Mononuclear cell (primary cell): ENCODE measurements at regions not wholly inside any gene's neighbourhood (a gene's known extent, or its start where the extent isn't known, plus 50 kb on each side); places are given as distances from the start of the nearest gene placed in this dataset.

ENCODE experiments used
- H3K27me3 ChIP-seq: 2 replicates; pipeline ENCODE4 v1.6.0; 2011; ENCODE audit warnings: low read length, control low read depth; ENCODE audit not compliant: insufficient read depth
- H3K4me1 ChIP-seq: 2 replicates; pipeline ENCODE4 v1.5.1; 2011; ENCODE audit warnings: mild to moderate bottlenecking, low read length, control low read depth; ENCODE audit not compliant: insufficient read depth
- H3K4me3 ChIP-seq: 2 replicates; pipeline ENCODE4 v1.5.1; 2011; ENCODE audit warnings: mild to moderate bottlenecking, low read length, moderate library complexity
- H3K9me3 ChIP-seq: 2 replicates; pipeline ENCODE4 v1.5.1; 2011; ENCODE audit warnings: low read depth, mild to moderate bottlenecking, control low read depth, low read length

DNA sequence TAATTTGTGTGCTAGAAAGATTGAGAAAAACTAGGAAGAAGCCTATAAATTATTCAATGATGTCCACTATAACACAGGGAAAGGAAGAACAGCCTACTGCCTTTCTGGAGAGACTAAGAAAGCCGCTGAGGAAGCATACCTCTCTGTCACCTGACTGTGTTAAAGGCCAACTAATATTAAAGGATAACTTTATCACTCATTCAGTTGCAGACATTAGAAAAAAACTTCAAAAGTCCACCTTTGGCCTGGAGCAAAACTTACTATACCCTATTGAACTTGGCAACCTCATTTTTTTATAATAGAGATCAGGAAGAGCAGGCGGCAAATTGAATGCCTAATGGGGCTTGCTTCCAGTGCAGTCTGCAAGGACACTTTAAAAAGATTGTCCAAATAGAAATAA, 309.5 kb upstream of the HSFY2 start:
- Histone ChIP-seq H3K4me3 (no peak overlapping the region), H3K9me3 (no peaks in the 10 kb centered on the region), H3K4me1 (no peaks in the 10 kb centered on the region), H3K27me3 (no peaks in the 10 kb centered on the region)

DNA sequence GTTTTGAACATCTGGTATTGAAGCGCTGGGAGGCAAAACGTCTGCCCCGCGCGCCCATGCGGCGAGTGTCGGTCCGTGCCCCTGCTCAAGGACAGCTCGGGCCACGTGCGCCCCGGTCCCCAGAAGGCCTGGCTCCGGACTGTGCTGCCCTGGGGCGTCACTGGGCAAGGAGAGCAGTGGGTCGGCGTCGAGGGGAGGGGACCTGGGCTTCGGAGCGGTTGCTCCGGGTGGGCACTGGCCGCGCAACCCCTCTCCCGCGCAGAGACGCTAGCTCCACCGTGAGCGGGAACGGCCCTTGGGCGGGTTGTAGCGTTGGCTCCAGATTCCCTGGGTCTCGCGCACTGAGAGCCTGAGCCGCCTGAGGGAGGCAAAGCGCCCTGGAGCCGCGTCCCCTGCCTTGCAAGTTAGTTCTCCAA, 304.2 kb upstream of the HSFY2 start:
- peak overlapping the region; percentile 44 for H3K4me3 ChIP-seq
- no peaks in the 10 kb centered on the region for H3K9me3 ChIP-seq
- no peaks in the 10 kb centered on the region for H3K27me3 ChIP-seq
- peaks cover 3% of the 10 kb centered on the region for H3K4me1 ChIP-seq

DNA sequence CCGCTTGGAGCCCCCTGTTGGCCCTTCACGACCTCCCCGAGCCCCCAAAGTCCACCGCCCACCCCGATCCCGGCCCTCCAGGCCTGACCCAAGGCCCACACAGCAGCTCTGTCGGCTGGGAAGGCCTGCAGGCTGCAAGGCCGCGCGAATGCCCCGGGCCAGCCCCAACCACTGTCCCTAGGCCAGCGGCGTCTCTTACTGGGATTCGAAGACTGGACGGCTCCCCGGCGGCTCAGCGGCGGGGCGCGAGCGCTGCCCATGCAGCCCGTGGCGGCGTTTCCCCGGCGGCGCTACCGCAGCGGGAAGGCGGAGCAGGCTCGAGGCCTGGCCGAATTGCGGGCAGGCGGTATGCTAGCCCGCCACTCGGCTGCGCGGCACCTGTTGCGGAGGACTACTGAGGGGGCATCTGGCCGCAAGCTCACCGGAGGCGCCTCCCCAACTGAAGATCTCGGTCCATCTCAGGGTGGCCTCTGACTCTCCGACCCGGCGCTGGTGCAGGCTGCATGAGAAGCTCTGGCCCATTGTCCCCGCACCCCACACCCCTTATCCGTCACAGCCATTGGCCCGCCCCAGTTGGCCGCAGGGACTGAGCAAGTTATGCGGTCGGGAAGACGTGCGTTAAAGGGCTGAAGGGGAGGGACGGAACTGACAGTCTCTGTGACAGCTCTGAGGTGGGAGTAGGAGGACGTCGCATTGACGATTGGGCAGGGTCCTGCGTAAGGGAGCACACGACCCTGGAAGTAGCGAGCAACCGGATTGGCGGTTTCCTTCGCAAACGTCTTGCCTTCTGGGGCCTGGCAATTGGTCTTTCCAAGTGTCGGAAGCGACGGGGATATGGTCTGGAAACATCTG, 303.5 kb upstream of the HSFY2 start:
- Histone ChIP-seq H3K4me1 (peaks cover 3% of the 10 kb centered on the region), H3K4me3 (peak overlapping the region; percentile 44), H3K9me3 (no peaks in the 10 kb centered on the region), H3K27me3 (no peaks in the 10 kb centered on the region)

DNA sequence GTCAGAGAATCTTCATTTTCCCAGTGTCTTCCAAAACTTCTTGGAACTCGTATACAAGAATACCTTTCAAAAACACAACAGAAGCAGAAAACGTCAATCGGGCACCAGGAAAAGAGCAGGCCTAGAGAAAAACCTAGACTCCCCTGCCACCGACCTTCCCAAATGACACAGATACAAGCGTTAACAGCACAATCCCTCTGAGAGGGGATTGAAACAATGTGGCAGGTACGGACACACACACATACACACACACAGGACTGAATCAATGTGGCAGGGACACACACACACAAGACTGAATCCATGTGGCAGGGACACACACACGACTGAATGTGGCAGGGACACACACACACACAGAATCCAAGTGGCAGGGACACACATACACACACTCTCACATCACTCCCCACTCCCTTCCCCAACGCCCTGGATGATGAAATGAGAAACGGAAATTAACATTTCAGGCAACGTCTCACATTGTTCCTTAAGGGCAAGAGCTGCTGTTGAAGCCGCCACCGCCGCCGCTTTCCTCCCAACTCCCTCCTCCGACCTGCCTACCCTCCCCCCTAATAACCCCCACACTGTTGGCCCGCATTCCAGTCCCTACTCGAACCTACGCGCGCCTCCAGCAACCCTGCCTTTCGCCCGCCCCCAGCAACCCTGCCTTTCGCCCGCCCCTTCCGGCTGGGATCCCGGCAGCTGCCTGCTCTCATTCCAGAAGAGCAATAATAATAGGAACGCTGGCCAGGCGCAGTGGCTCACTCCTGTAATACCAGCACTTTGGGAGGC, 302.1 kb upstream of the HSFY2 start:
- Histone ChIP-seq H3K27me3 (no peaks in the 10 kb centered on the region), H3K4me1 (peaks cover 3% of the 10 kb centered on the region), H3K9me3 (no peaks in the 10 kb centered on the region), H3K4me3 (peak overlapping the region; percentile 45)

- H3K27me3 ChIP-seq = no peaks in the 10 kb centered on the region
- no peak overlapping the region for H3K4me3 ChIP-seq
- no peaks in the 10 kb centered on the region for H3K9me3 ChIP-seq
- H3K4me1 ChIP-seq = no peaks in the 10 kb centered on the region
Measured at GRCh38 chrY:19067435-19067834, 293.9 kb upstream of the HSFY2 start.

DNA sequence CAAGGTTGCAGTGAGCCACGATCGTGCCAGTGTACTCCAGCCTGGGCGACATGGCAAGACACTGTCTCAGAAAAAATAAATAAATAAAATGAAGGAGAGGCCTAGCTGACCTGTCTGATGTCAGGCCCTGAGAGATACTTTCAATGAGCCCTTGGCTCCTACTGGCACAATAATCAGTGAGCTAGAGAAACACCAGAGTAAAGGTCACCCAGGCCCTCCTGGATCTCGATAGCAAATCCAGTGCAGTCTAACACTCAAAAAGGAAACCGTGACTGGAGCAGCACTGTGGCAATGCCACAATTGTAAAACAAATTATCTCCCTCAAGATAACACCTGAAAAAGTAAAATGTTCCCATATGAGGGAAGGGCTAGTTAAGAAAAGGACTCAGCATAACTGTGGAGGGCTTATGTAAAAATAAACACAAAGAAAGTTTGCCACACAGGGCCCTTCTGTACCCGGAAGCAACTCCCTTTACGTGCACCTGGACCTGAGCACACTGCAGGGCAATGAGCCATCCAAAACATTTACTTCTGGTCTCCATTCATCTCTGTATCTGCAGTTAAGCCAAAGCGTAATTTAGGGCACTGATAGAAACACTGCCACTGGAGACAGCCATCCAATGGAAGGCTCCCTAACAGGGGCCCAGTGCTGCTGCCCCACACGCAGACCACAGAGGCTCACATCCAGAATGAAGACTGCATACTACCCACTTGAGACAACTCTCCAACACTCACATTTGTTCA, 293.1 kb upstream of the HSFY2 start:
- H3K9me3 ChIP-seq = no peaks in the 10 kb centered on the region
- H3K4me3 ChIP-seq = no peak overlapping the region
- H3K4me1 ChIP-seq = no peaks in the 10 kb centered on the region
- no peaks in the 10 kb centered on the region for H3K27me3 ChIP-seq

DNA sequence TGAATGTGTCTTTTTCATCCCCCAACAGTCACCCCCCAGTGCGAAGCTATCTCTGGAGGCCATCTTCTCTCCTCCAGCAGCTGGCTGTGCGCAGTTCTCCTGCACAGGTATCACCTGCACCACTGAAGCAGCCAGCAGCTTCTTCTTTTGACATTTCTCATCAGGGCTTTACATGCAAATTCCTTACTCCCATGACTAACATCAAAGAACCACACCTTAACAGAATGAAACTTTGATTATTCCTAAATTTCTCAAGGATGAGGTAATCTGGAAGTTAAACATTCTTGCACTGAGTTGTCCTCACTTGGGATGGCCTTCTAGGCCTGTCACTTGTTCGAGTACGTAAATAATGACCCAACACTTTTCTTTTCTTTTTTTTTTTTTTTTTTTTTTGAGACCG, 291.6 kb upstream of the HSFY2 start:
- Histone ChIP-seq H3K4me1 (no peaks in the 10 kb centered on the region), H3K27me3 (no peaks in the 10 kb centered on the region), H3K4me3 (no peak overlapping the region), H3K9me3 (no peaks in the 10 kb centered on the region)

GRCh38 chrY:19059733-19060132, 286.2 kb upstream of the HSFY2 start:
- no peaks in the 10 kb centered on the region for H3K27me3 ChIP-seq
- H3K9me3 ChIP-seq = no peaks in the 10 kb centered on the region
- H3K4me3 ChIP-seq = no peak overlapping the region
- H3K4me1 ChIP-seq = no peaks in the 10 kb centered on the region

GRCh38 chrY:19058831-19059370, 285.4 kb upstream of the HSFY2 start:
- Histone ChIP-seq H3K27me3 (no peaks in the 10 kb centered on the region), H3K9me3 (no peaks in the 10 kb centered on the region), H3K4me1 (no peaks in the 10 kb centered on the region), H3K4me3 (no peak overlapping the region)

DNA sequence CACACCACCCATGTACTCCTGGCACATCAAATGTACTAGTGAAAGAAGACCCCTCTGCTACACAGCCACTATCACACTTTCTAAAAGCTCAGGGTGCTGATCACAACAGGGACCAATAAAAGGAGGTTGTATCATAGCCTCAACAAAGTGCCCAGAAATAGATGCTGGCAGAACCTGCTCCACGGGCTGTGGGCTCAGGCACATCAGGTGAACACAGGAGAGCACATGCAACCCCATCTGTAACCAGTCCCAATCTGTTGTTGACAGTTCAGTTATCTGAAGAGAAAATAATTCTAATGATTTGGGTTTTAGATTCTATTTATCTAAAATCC, 282.6 kb upstream of the HSFY2 start:
- no peaks in the 10 kb centered on the region for H3K4me1 ChIP-seq
- no peaks in the 10 kb centered on the region for H3K27me3 ChIP-seq
- no peak overlapping the region for H3K4me3 ChIP-seq
- no peaks in the 10 kb centered on the region for H3K9me3 ChIP-seq

GRCh38 chrY:19055232-19056137, 281.9 kb upstream of the HSFY2 start:
- H3K9me3 ChIP-seq = no peaks in the 10 kb centered on the region
- H3K4me3 ChIP-seq = no peak overlapping the region
- no peaks in the 10 kb centered on the region for H3K4me1 ChIP-seq
- H3K27me3 ChIP-seq = no peaks in the 10 kb centered on the region

GRCh38 chrY:19053806-19054205, 280.3 kb upstream of the HSFY2 start:
- H3K4me1 ChIP-seq = no peaks in the 10 kb centered on the region
- H3K9me3 ChIP-seq = no peaks in the 10 kb centered on the region
- H3K27me3 ChIP-seq = no peaks in the 10 kb centered on the region
- H3K4me3 ChIP-seq = no peak overlapping the region

- Histone ChIP-seq H3K27me3 (no peaks in the 10 kb centered on the region), H3K4me1 (no peaks in the 10 kb centered on the region), H3K9me3 (no peaks in the 10 kb centered on the region)
Measured at GRCh38 chrY:19051021-19051420, 277.5 kb upstream of the HSFY2 start.

DNA sequence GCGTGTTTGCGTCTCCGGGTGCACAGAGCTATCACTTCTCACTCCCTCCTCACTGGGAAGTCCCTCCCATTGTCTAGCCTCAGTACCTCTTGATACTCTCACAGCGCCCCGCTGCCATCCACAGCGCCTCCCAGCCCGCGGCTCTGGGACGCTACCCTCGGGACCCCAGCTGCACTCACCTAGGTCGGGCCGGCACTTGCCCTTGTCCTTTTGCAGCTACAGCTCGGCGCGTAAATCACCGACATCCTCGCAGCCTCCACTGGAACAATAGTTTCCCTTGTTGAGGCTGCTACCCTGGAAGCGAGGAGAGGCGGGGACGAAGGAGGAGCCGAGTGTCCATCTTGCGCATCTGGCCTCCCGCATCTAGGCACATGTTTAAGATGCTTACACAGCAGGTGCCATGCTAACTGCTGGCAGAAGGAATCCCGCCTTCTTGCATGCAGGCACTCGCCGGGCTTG, 269.5 kb upstream of the HSFY2 start:
- no peak overlapping the region for H3K4me3 ChIP-seq
- H3K27me3 ChIP-seq = no peaks in the 10 kb centered on the region
- H3K4me1 ChIP-seq = no peaks in the 10 kb centered on the region
- no peaks in the 10 kb centered on the region for H3K9me3 ChIP-seq

More at GRCh38 chrY:19051021-19051420, 277.5 kb upstream of the HSFY2 start:
- no peak overlapping the region for H3K4me3 ChIP-seq
